ENCODE measurements at regions not wholly inside any gene's neighbourhood (a gene's known extent, or its start where the extent isn't known, plus 50 kb on each side); places are given as distances from the start of the nearest gene placed in this dataset.

- Histone ChIP-seq H3K36me3 (no peaks in the 10 kb centered on the region), H3K27me3 (no peaks in the 10 kb centered on the region), H3K4me3 (no peak overlapping the region), H3K4me1 (ENCODE audit: insufficient read depth) (no peaks in the 10 kb centered on the region), H3K27ac (no peak overlapping the region), H3K9me3 (no peaks in the 10 kb centered on the region)
- intact Hi-C loops (cut with DNase I), result no loop called here
- DNase-seq, result no peak
- 13 to 15% (median 13%) methylated on average over 8 of the region's 8 CpGs for WGBS, 3 donors
- no peak for TF ChIP-seq CTCF (IDR thresholded peaks at IDR 0.05)
Measured at GRCh38 chr12:111172786-111173185, 196.1 kb downstream of the PHETA1 start.

GRCh38 chr12:111171832-111172231 is 197.1 kb downstream of the PHETA1 start:
- no peak for TF ChIP-seq CTCF (IDR thresholded peaks at IDR 0.05)
- 83 to 91% (median 90%) methylated on average over 9 of the region's 9 CpGs for WGBS, 3 donors
- H3K36me3 ChIP-seq, result no peaks in the 10 kb centered on the region
- no peak for DNase-seq
- H3K9me3 ChIP-seq, result no peaks in the 10 kb centered on the region
- no peaks in the 10 kb centered on the region for H3K4me1 ChIP-seq (ENCODE audit: insufficient read depth)
- intact Hi-C loops (cut with DNase I), result no loop called here
- no peak overlapping the region for H3K27ac ChIP-seq
- no peaks in the 10 kb centered on the region for H3K27me3 ChIP-seq
- no peak overlapping the region for H3K4me3 ChIP-seq

GRCh38 chr12:111171345-111171744 is 197.6 kb downstream of the PHETA1 start:
- H3K27ac ChIP-seq, result no peak overlapping the region
- 85 to 89% (median 86%) methylated on average over 9 of the region's 9 CpGs for WGBS, 3 donors
- no peaks in the 10 kb centered on the region for H3K9me3 ChIP-seq
- no peaks in the 10 kb centered on the region for H3K4me1 ChIP-seq (ENCODE audit: insufficient read depth)
- TF ChIP-seq EP300 (IDR thresholded peaks at IDR 0.05) (no peak), POLR2A (IDR thresholded peaks at IDR 0.05) (no peak), CTCF (IDR thresholded peaks at IDR 0.05) (no peak)
- no peak overlapping the region for H3K4me3 ChIP-seq
- intact Hi-C loops (cut with DNase I), result no loop called here
- no peak for DNase-seq
- H3K36me3 ChIP-seq, result no peaks in the 10 kb centered on the region
- H3K27me3 ChIP-seq, result no peaks in the 10 kb centered on the region

GRCh38 chr12:111170543-111170942 is 198.4 kb downstream of the PHETA1 start:
- H3K36me3 ChIP-seq, result no peaks in the 10 kb centered on the region
- intact Hi-C loops (cut with DNase I), result no loop called here
- no peak overlapping the region for H3K4me3 ChIP-seq
- TF ChIP-seq POLR2A (IDR thresholded peaks at IDR 0.05), result no peak
- TF ChIP-seq CTCF (IDR thresholded peaks at IDR 0.05), result no peak
- no peak for TF ChIP-seq EP300 (IDR thresholded peaks at IDR 0.05)
- H3K4me1 ChIP-seq (ENCODE audit: insufficient read depth), result no peaks in the 10 kb centered on the region
- H3K9me3 ChIP-seq, result no peaks in the 10 kb centered on the region
- no peak for DNase-seq
- H3K27me3 ChIP-seq, result no peaks in the 10 kb centered on the region
- no peak overlapping the region for H3K27ac ChIP-seq
- 53 to 55% (median 54%) methylated on average over 8 of the region's 8 CpGs for WGBS, 3 donors

GRCh38 chr12:111169456-111169855 is 199.4 kb downstream of the PHETA1 start:
- H3K27me3 ChIP-seq, result no peaks in the 10 kb centered on the region
- H3K27ac ChIP-seq, result no peak overlapping the region
- H3K9me3 ChIP-seq, result no peaks in the 10 kb centered on the region
- TF ChIP-seq CTCF (IDR thresholded peaks at IDR 0.05) (no peak), EP300 (IDR thresholded peaks at IDR 0.05) (no peak), POLR2A (IDR thresholded peaks at IDR 0.05) (no peak)
- WGBS, 3 donors, result 68 to 76% (median 71%) methylated on average over 13 of the region's 13 CpGs
- DNase-seq, result no peak
- no peaks in the 10 kb centered on the region for H3K4me1 ChIP-seq (ENCODE audit: insufficient read depth)
- H3K36me3 ChIP-seq, result no peaks in the 10 kb centered on the region
- H3K4me3 ChIP-seq, result no peak overlapping the region
- intact Hi-C loops (cut with DNase I), result no loop called here

Measured in ovary (tissue), 7 donors.